ENCODE measurements at regions not wholly inside any gene's neighbourhood (a gene's known extent, or its start where the extent isn't known, plus 50 kb on each side); places are given as distances from the start of the nearest gene placed in this dataset.

DNA sequence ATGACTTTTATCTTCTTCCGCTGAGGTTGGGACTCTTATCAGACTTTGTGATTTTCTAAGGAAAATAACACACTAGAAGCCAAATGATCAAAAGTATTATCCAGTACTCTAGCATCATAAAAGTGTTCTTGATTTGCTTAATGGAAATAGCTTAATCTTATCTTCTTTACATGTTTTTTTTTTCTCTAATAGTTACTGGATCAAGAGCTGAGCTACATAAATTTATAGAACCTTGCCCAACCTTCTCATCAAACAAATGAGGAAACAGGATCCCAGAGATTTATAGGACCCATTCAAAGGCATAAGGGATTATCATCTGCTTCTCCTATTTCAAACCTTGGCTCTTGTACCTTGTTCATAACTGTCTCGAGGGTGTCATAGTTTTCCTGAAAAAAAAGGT lies 68.3 kb upstream of the WDR17 start:
- intact Hi-C loops (cut with micrococcal nuclease): no loop called here
- H3K4me1 Mint-ChIP-seq: peaks cover 15% of the 10 kb centered on the region
- TF ChIP-seq CTCF (IDR thresholded peaks at IDR 0.05): no peak
- peaks cover 11% of the 10 kb centered on the region for H3K27me3 Mint-ChIP-seq
- H3K36me3 Mint-ChIP-seq (ENCODE audit: low read depth): no peaks in the 10 kb centered on the region
- POLR2A ChIA-PET: no interaction called here
- no peak overlapping the region for H3K4me3 Mint-ChIP-seq
- H3K9me3 Mint-ChIP-seq: no peaks in the 10 kb centered on the region
- H3K27ac Mint-ChIP-seq: no peak overlapping the region
- ATAC-seq (ENCODE audit: low read depth) (no peak), DNase-seq (no peak)
- CTCF ChIA-PET: no interaction called here

DNA sequence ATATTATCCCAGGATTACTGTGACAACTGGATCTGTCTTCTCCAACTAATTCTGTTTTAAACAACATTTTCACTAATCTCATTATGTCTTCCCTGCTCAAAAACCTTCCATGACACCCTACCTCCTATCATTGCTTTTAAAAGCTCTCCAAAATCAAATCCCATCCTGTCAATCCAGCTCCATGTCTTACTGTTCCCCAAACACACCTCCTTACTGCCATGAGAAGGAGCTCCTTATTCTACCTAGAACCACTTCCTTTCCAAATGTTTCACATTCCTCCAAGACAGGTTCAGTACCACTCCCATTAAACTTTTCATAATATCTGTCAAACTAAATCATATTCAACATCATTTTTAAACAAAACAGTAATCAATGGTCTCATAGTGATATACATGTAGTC lies 66.9 kb upstream of the WDR17 start:
- ATAC-seq (ENCODE audit: low read depth): no peak
- TF ChIP-seq CTCF (IDR thresholded peaks at IDR 0.05): no peak
- DNase-seq: no peak
- no peaks in the 10 kb centered on the region for H3K9me3 Mint-ChIP-seq
- intact Hi-C loops (cut with micrococcal nuclease): no loop called here
- ChIA-PET POLR2A (no interaction called here), CTCF (no interaction called here)
- peaks cover 21% of the 10 kb centered on the region for H3K4me1 Mint-ChIP-seq
- H3K27me3 Mint-ChIP-seq: peaks cover 12% of the 10 kb centered on the region
- H3K36me3 Mint-ChIP-seq (ENCODE audit: low read depth): no peaks in the 10 kb centered on the region
- H3K27ac Mint-ChIP-seq: no peak overlapping the region
- no peak overlapping the region for H3K4me3 Mint-ChIP-seq

- no peaks in the 10 kb centered on the region for H3K36me3 Mint-ChIP-seq (ENCODE audit: low read depth)
- no peak for DNase-seq
- ATAC-seq (ENCODE audit: low read depth): no peak
- ChIA-PET CTCF (interaction anchor here (1.4 kb wide), 1 partner anchor 47 kb away, joined by 3 read pairs; no protein-coding TSS in a partner anchor), POLR2A (no interaction called here)
- no peak overlapping the region for H3K27ac Mint-ChIP-seq
- intact Hi-C loops (cut with micrococcal nuclease): no loop called here
- no peak for TF ChIP-seq CTCF (IDR thresholded peaks at IDR 0.05)
- peaks cover 21% of the 10 kb centered on the region for H3K4me1 Mint-ChIP-seq
- no peaks in the 10 kb centered on the region for H3K9me3 Mint-ChIP-seq
- H3K27me3 Mint-ChIP-seq: peaks cover 11% of the 10 kb centered on the region
- no peak overlapping the region for H3K4me3 Mint-ChIP-seq
These were observed 65.7 kb upstream of the WDR17 start for GRCh38 chr4:175999944-176000343.

DNA sequence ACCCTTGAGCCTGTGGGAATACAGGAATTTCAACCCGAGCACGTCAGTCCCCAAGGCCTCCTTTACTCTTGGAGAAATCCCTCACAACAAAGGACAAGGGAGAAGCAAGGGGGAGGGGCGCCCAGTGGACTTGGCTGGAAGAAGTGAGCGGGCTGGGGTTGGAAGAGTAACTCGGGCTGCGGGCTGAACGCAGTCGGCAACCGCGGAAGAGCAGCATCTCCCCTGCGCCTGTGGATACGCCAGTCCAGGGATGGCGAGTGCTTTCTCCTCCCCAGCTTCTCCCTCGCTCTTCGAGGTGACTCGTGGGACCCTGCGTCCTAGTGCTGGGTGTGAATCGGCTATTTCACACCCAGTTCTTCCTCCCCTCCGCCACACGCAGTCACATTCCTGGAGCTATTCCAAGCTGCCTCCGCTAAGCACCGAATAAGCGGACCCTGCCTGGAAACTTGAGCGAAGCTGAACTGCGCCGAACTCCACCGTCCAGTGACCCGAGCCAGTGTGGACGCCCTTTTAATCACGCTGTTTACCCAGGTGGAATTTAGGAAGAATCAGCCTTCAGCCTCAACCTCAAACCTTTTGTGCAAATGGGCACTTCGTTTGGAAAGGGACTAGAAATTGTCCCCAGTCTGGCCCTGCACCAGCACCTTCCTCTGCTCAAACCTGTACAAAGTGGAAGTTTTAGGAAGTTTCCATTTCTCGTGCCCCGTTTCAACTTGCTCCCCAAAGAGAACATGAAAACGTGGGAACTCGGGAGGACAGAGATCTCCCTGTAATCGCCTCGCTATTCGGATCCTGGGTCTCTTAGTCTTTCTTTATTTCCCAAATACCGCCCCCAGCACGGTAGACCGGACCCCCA lies 64.3 kb upstream of the WDR17 start:
- Mint-ChIP-seq H3K36me3 (ENCODE audit: low read depth) (no peaks in the 10 kb centered on the region), H3K4me3 (peak overlapping the region; percentile 82), H3K9me3 (no peaks in the 10 kb centered on the region), H3K27me3 (peaks cover 12% of the 10 kb centered on the region), H3K27ac (no peak overlapping the region), H3K4me1 (peaks cover 21% of the 10 kb centered on the region)
- no peak for ATAC-seq (ENCODE audit: low read depth)
- POLR2A ChIA-PET: interaction anchor here (0.7 kb wide), 1 partner anchor 1440 kb away, joined by 10 read pairs; no protein-coding TSS in a partner anchor
- intact Hi-C loops (cut with micrococcal nuclease): no loop called here
- TF ChIP-seq CTCF (IDR thresholded peaks at IDR 0.05): no peak
- CTCF ChIA-PET: interaction anchor here (1.4 kb wide), 1 partner anchor 48 kb away, joined by 3 read pairs; no protein-coding TSS in a partner anchor
- DNase-seq: no peak

GRCh38 chr4:176002007-176002613 lies 63.5 kb upstream of the WDR17 start:
- intact Hi-C loops (cut with micrococcal nuclease): no loop called here
- peak overlapping the region; percentile 82 for H3K4me3 Mint-ChIP-seq
- H3K36me3 Mint-ChIP-seq (ENCODE audit: low read depth): no peaks in the 10 kb centered on the region
- TF ChIP-seq CTCF (IDR thresholded peaks at IDR 0.05): no peak
- ATAC-seq (ENCODE audit: low read depth) (peak; percentile 92), DNase-seq (peak; percentile 25)
- ChIA-PET CTCF (no interaction called here), POLR2A (interaction anchor here (0.7 kb wide), 1 partner anchor 1440 kb away, joined by 10 read pairs; no protein-coding TSS in a partner anchor)
- peaks cover 12% of the 10 kb centered on the region for H3K27me3 Mint-ChIP-seq
- peaks cover 21% of the 10 kb centered on the region for H3K4me1 Mint-ChIP-seq
- no peak overlapping the region for H3K27ac Mint-ChIP-seq
- no peaks in the 10 kb centered on the region for H3K9me3 Mint-ChIP-seq

Measured in activated B cell treated with CpG ODN at 0.5 μM for 24 hours (primary cell).